HCT116 (cell line): ENCODE measurements at regions not wholly inside any gene's neighbourhood (a gene's known extent, or its start where the extent isn't known, plus 50 kb on each side); places are given as distances from the start of the nearest gene placed in this dataset.

Source experiments
- ATAC-seq: fragments of 200-7000 bp; cut with Tn5 transposase; 2 replicates; pipeline ENCODE4 v1.9.1; 2020; ENCODE audit warnings: mild to moderate bottlenecking, moderate library complexity
- BruUV-seq: library from RNA; stranded (reverse); fragments of 400-500 nt; replicated peaks from 2 replicates; lab custom pipeline; 2021; lab: Mats Ljungman, UMichigan
- CTCF ChIA-PET: fragments of 300-600 bp; sonication (Branson Sonifier 250); formaldehyde crosslinking; loops from one replicate; lab custom pipeline; 2021; ENCODE audit warnings: antibody characterized with exemption; lab: Charles Lee
- POLR2A ChIA-PET: fragments of 300-600, 350-600 bp; sonication (Branson Sonifier 250); formaldehyde crosslinking; loops from one replicate; lab custom pipeline; 2021; ENCODE audit warnings: antibody characterized with exemption; lab: Charles Lee
- RAD21 ChIA-PET, 2 experiments: fragments of 300-600 bp; sonication (Branson Sonifier 250); formaldehyde crosslinking; loops; one replicate each; lab custom pipeline; 2023; ENCODE audit warnings: low total read pairs in 2 of 2; ENCODE audit not compliant: uncharacterized antibody in 2 of 2, unreplicated experiment in 2 of 2, low non-redundant PET in 1 of 2; lab: Charles Lee
- DNase-seq: peaks from one replicate; pipeline ENCODE4 v3.0.0-alpha.2; 2010; ENCODE audit warnings: low read depth, low spot score
- H2AFZ ChIP-seq: fragments of 200-600 bp; shearing (Covaris generic), sonication (generic); 2 replicates; pipeline ENCODE4 v1.6.1; 2017; ENCODE audit warnings: low read depth, mixed run types, mixed read lengths, antibody characterized with exemption, low read length; ENCODE audit not compliant: poor library complexity, severe bottlenecking
- H3K27ac ChIP-seq: 2 replicates; pipeline ENCODE4 v1.5.1; 2012; ENCODE audit warnings: low read depth, low read length
- H3K27me3 ChIP-seq: fragments of 200-600 bp; sonication (generic); 2 replicates; pipeline ENCODE4 v1.6.1; 2016; ENCODE audit warnings: mixed run types, low read length, mixed read lengths; ENCODE audit not compliant: insufficient read depth
- H3K36me3 ChIP-seq, 2 experiments: fragments of 200-500 bp in 1 of 2; fragments of 200-600 bp in 1 of 2; sonication (Bioruptor generic) in 1 of 2; sonication (generic) in 1 of 2; 2 replicates each; pipeline versions ENCODE4 v1.5.1 to v1.6.1; 2014 to 2016; ENCODE audit warnings: low read length in 2 of 2, inconsistent platforms in 1 of 2, mixed read lengths in 1 of 2, mixed run types in 1 of 2; ENCODE audit not compliant: insufficient read depth in 2 of 2, control insufficient read depth in 1 of 2
- H3K4me1 ChIP-seq, 2 experiments: fragments of 200-600 bp in 1 of 2; sonication (generic) in 1 of 2; 2 replicates each; pipeline versions ENCODE4 v1.5.1 to v1.6.1; 2012 to 2017; ENCODE audit warnings: low read length in 2 of 2, inconsistent platforms in 1 of 2, mild to moderate bottlenecking in 1 of 2, mixed read lengths in 1 of 2, mixed run types in 1 of 2, moderate library complexity in 1 of 2; ENCODE audit not compliant: insufficient read depth in 2 of 2, control insufficient read depth in 1 of 2
- H3K4me2 ChIP-seq: fragments of 200-600 bp; sonication (generic); 2 replicates; pipeline ENCODE4 v1.6.1; 2017; ENCODE audit warnings: mixed run types, low read length, mixed read lengths
- H3K4me3 ChIP-seq, 2 experiments: fragments of 200-600 bp in 1 of 2; sonication (generic) in 1 of 2; replicated peaks in 1 of 2; 2 replicates each; pipeline ENCODE4 v1.5.1; 2011 to 2016; ENCODE audit warnings: low read length in 2 of 2, control low read depth in 1 of 2, low read depth in 1 of 2, mild to moderate bottlenecking in 1 of 2, mixed read lengths in 1 of 2, mixed run types in 1 of 2
- H3K79me2 ChIP-seq: fragments of 200-600 bp; sonication (generic); 2 replicates; pipeline ENCODE4 v1.6.1; 2017; ENCODE audit warnings: mild to moderate bottlenecking, mixed run types, low read length, moderate library complexity, mixed read lengths; ENCODE audit not compliant: insufficient read depth
- H3K9ac ChIP-seq: fragments of 200-600 bp; sonication (generic); 2 replicates; pipeline ENCODE4 v1.6.1; 2016; ENCODE audit warnings: low read length, mixed read lengths
- H3K9me2 ChIP-seq: fragments of 200-600 bp; sonication (generic), shearing (Covaris generic); 2 replicates; pipeline ENCODE4 v1.6.1; 2017; ENCODE audit warnings: mixed run types, mild to moderate bottlenecking, moderate library complexity; ENCODE audit not compliant: insufficient read depth
- H3K9me3 ChIP-seq, 2 experiments: fragments of 200-500 bp in 1 of 2; fragments of 200-600 bp in 1 of 2; sonication (Bioruptor generic) in 1 of 2; sonication (generic) in 1 of 2; 2 replicates each; pipeline ENCODE4 v1.6.1; 2014 to 2017; ENCODE audit warnings: low read length in 2 of 2, mixed read lengths in 2 of 2, inconsistent platforms in 1 of 2, low read depth in 1 of 2, mild to moderate bottlenecking in 1 of 2, mixed run types in 1 of 2, moderate library complexity in 1 of 2; ENCODE audit not compliant: control insufficient read depth in 1 of 2, insufficient read depth in 1 of 2
- H4K20me1 ChIP-seq: fragments of 200-600 bp; sonication (generic), shearing (Covaris generic); 2 replicates; pipeline ENCODE4 v1.6.1; 2017; ENCODE audit warnings: mixed run types, mild to moderate bottlenecking, moderate library complexity; ENCODE audit not compliant: insufficient read depth
- CBX3 ChIP-seq: IDR thresholded peaks from 2 replicates; pipeline ENCODE4 v1.6.1; 2012; ENCODE audit warnings: low read depth
- CEBPB ChIP-seq: IDR thresholded peaks from 2 replicates; pipeline ENCODE4 v1.6.1; 2012; ENCODE audit warnings: low read depth
- EGR1 ChIP-seq: IDR thresholded peaks from 2 replicates; pipeline ENCODE4 v1.6.1; 2012; ENCODE audit warnings: low read depth
- EZH2 ChIP-seq: fragments of 200-600 bp; sonication (generic); IDR thresholded peaks from 2 replicates; pipeline ENCODE4 v1.6.1; 2017; ENCODE audit warnings: antibody characterized with exemption, mixed run types
- FOSL1 ChIP-seq: IDR thresholded peaks from 2 replicates; pipeline ENCODE4 v1.6.1; 2012; ENCODE audit warnings: low read depth
- MAX ChIP-seq: IDR thresholded peaks from 2 replicates; pipeline ENCODE4 v1.6.1; 2012
- POLR2A ChIP-seq: IDR thresholded peaks from 2 replicates; pipeline ENCODE4 v1.7.0; 2011; ENCODE audit warnings: borderline replicate concordance; ENCODE audit not compliant: insufficient read depth, insufficient read length; ENCODE audit errors: extremely low read depth
- POLR2AphosphoS5 ChIP-seq: IDR thresholded peaks from 2 replicates; pipeline ENCODE4 v1.6.1; 2011; ENCODE audit warnings: mild to moderate bottlenecking, low read depth, low read length, moderate library complexity
- RAD21 ChIP-seq: IDR thresholded peaks from 2 replicates; pipeline ENCODE4 v1.6.1; 2012; ENCODE audit warnings: low read depth, mild to moderate bottlenecking
- SIN3A ChIP-seq: IDR thresholded peaks from 2 replicates; pipeline ENCODE4 v1.6.1; 2012; ENCODE audit warnings: low read depth
- TCF7L2 ChIP-seq: IDR thresholded peaks from 2 replicates; pipeline ENCODE4 v1.7.0; 2011; ENCODE audit warnings: borderline replicate concordance, inconsistent platforms; ENCODE audit not compliant: insufficient read depth, insufficient read length; ENCODE audit errors: extremely low read depth
- YY1 ChIP-seq: IDR thresholded peaks from 2 replicates; pipeline ENCODE4 v1.6.1; 2011; ENCODE audit warnings: low read length, low read depth, moderate library complexity, mild to moderate bottlenecking; ENCODE audit not compliant: insufficient replicate concordance; ENCODE audit errors: extremely low read depth
- ZBTB33 ChIP-seq: IDR thresholded peaks from 2 replicates; pipeline ENCODE4 v1.6.1; 2011; ENCODE audit warnings: mild to moderate bottlenecking, low read length, moderate library complexity; ENCODE audit not compliant: insufficient replicate concordance; ENCODE audit errors: extremely low read depth
- ZNF274 ChIP-seq: fragments of 200-500 bp; sonication (Bioruptor generic); IDR thresholded peaks from 2 replicates; pipeline ENCODE4 v1.6.1; 2014; ENCODE audit warnings: mild to moderate bottlenecking, low read depth, low read length, inconsistent platforms
- intact Hi-C: fragments of 100-400 bp; cut with micrococcal nuclease; formaldehyde crosslinking; loops from 2 replicates; pipeline ENCODE4 v1.10.0; 2022
- TF ChIP-seq, protein P1 (sequence below): IDR thresholded peaks from 2 replicates; pipeline ENCODE4 v1.6.1; 2012
- TF ChIP-seq, protein P2 (sequence below), 3 experiments: fragments of 200-600 bp in 1 of 3; sonication (generic) in 1 of 3; IDR thresholded peaks in 2 of 3; conservative IDR thresholded peaks in 1 of 3; 2 replicates each; pipeline ENCODE4 v1.5.1; 2012 to 2017; ENCODE audit warnings: low read depth in 2 of 3, low read length in 2 of 3, antibody characterized with exemption in 1 of 3, borderline replicate concordance in 1 of 3, control low read depth in 1 of 3, mild to moderate bottlenecking in 1 of 3, mixed read lengths in 1 of 3, mixed run types in 1 of 3, moderate library complexity in 1 of 3; ENCODE audit not compliant: insufficient read depth in 1 of 3

GRCh38 chr1:90798883-90799282, 81.8 kb upstream of the BARHL2 start:
- intact Hi-C loops = no loop called here
- CTCF ChIA-PET = no interaction called here
- peaks cover 10% of the 10 kb centered on the region; the same call in 1 of the 2 replicates for H3K27me3 ChIP-seq

DNA sequence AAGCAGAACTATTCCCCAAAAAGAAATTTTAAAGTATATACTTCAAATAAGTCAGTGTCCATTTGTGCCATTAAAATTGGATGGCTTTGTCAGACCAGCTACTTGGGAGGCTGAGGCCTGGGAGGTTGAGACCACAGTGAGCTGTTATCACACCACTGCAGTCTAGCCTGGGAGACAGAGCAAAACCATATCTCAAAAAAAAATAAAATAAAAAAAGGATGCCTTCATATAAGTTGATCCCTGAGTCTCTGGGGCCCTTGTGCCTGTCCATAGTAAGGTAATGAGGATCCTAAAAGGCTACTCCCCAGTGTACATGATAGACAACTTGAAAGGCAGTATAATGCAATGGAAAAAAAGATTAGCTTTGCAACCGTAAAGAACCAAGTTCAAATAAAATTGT, 81.2 kb upstream of the BARHL2 start:
- RAD21 ChIA-PET = no interaction called here
- peaks cover 10% of the 10 kb centered on the region; the same call in 1 of the 2 replicates for H3K27me3 ChIP-seq
- CTCF ChIA-PET = no interaction called here

More at GRCh38 chr1:90798883-90799282, 81.8 kb upstream of the BARHL2 start:
- H3K36me3 ChIP-seq = no peaks in the 10 kb centered on the region
- H3K9ac ChIP-seq = no peak overlapping the region
- H3K4me3 ChIP-seq = no peak overlapping the region
- DNase-seq (no peak), ATAC-seq (no peak)
- no peaks in the 10 kb centered on the region for H3K79me2 ChIP-seq
- H2AFZ ChIP-seq = no peak overlapping the region
- H3K9me3 ChIP-seq = no peaks in the 10 kb centered on the region
- H4K20me1 ChIP-seq = no peaks in the 10 kb centered on the region
- TF ChIP-seq, protein P1, sequence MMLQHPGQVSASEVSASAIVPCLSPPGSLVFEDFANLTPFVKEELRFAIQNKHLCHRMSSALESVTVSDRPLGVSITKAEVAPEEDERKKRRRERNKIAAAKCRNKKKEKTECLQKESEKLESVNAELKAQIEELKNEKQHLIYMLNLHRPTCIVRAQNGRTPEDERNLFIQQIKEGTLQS = no peak
- TF ChIP-seq CEBPB = no peak
- no peak for TF ChIP-seq RAD21
- TF ChIP-seq MAX = no peak
- no peak for TF ChIP-seq FOSL1
- no peak for TF ChIP-seq CBX3
- no peak overlapping the region for H3K27ac ChIP-seq
- H3K4me1 ChIP-seq = no peaks in the 10 kb centered on the region
- BruUV-seq = no TSS peak
- no peaks in the 10 kb centered on the region for H3K9me2 ChIP-seq
- ChIA-PET POLR2A (no interaction called here), RAD21 (no interaction called here)
- H3K4me2 ChIP-seq = no peak overlapping the region

More for the DNA sequence above, 81.2 kb upstream of the BARHL2 start:
- H3K79me2 ChIP-seq = no peaks in the 10 kb centered on the region
- no peaks in the 10 kb centered on the region for H3K9me2 ChIP-seq
- no peaks in the 10 kb centered on the region for H4K20me1 ChIP-seq
- H3K9ac ChIP-seq = no peak overlapping the region
- H2AFZ ChIP-seq = no peak overlapping the region
- no peak overlapping the region for H3K4me3 ChIP-seq
- no TSS peak for BruUV-seq
- intact Hi-C loops = no loop called here
- H3K4me2 ChIP-seq = no peak overlapping the region
- no peak overlapping the region for H3K27ac ChIP-seq
- DNase-seq = no peak
- POLR2A ChIA-PET = no interaction called here
- H3K36me3 ChIP-seq = no peaks in the 10 kb centered on the region
- no peaks in the 10 kb centered on the region for H3K4me1 ChIP-seq
- no peak for ATAC-seq
- H3K9me3 ChIP-seq = no peaks in the 10 kb centered on the region
- TF ChIP-seq RAD21 = no peak
- TF ChIP-seq EZH2 = no peak
- TF ChIP-seq EGR1 = no peak
- no peak for TF ChIP-seq ZBTB33
- TF ChIP-seq ZNF274 = no peak
- TF ChIP-seq, protein P2, sequence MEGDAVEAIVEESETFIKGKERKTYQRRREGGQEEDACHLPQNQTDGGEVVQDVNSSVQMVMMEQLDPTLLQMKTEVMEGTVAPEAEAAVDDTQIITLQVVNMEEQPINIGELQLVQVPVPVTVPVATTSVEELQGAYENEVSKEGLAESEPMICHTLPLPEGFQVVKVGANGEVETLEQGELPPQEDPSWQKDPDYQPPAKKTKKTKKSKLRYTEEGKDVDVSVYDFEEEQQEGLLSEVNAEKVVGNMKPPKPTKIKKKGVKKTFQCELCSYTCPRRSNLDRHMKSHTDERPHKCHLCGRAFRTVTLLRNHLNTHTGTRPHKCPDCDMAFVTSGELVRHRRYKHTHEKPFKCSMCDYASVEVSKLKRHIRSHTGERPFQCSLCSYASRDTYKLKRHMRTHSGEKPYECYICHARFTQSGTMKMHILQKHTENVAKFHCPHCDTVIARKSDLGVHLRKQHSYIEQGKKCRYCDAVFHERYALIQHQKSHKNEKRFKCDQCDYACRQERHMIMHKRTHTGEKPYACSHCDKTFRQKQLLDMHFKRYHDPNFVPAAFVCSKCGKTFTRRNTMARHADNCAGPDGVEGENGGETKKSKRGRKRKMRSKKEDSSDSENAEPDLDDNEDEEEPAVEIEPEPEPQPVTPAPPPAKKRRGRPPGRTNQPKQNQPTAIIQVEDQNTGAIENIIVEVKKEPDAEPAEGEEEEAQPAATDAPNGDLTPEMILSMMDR (IDR thresholded peaks at IDR 0.05 in 2 of 3, conservative IDR thresholded peaks at IDR 0.05 in 1 of 3; ENCODE audit: borderline replicate concordance in 1 of 3, insufficient read depth in 1 of 3, low read depth in 2 of 3, low read length in 2 of 3) = no peak
- TF ChIP-seq TCF7L2 = no peak
- TF ChIP-seq POLR2AphosphoS5 = no peak
- TF ChIP-seq YY1 = no peak
- no peak for TF ChIP-seq SIN3A
- TF ChIP-seq, protein P1 = no peak
- TF ChIP-seq POLR2A = no peak
